GM23338 (cell line): ENCODE measurements at regions not wholly inside any gene's neighbourhood (a gene's known extent, or its start where the extent isn't known, plus 50 kb on each side); places are given as distances from the start of the nearest gene placed in this dataset.

Experiments used
- CREB1 ChIP-seq: fragments of 250-450 bp; sonication (Bioruptor Pico); IDR thresholded peaks from 2 replicates; pipeline ENCODE4 v1.5.0; 2020; ENCODE audit warnings: low read depth, mild to moderate bottlenecking, moderate library complexity
- CTCF ChIP-seq, 2 experiments: fragments of 200-600 bp in 1 of 2; sonication (generic) in 1 of 2; conservative IDR thresholded peaks; 2 replicates each; pipeline versions ENCODE4 v1.5.1 to v1.6.1; 2016 to 2017; ENCODE audit warnings: antibody characterized with exemption in 2 of 2, low read depth in 2 of 2, mild to moderate bottlenecking in 2 of 2, moderate library complexity in 1 of 2
- EZH2 ChIP-seq: fragments of 200-600 bp; sonication (generic); IDR thresholded peaks from one replicate; pipeline ENCODE4 v1.8.0; 2017; ENCODE audit warnings: antibody characterized with exemption, mild to moderate bottlenecking, low read depth; ENCODE audit not compliant: unreplicated experiment
- EZH2phosphoT487 ChIP-seq: fragments of 200-600 bp; sonication (generic); IDR thresholded peaks from one replicate; pipeline ENCODE4 v1.8.1; 2018; ENCODE audit warnings: antibody characterized with exemption; ENCODE audit not compliant: unreplicated experiment
- JUNB ChIP-seq: IDR thresholded peaks from one replicate; pipeline ENCODE4 v1.6.1; 2016; ENCODE audit warnings: antibody characterized with exemption; ENCODE audit not compliant: unreplicated experiment
- NANOG ChIP-seq: IDR thresholded peaks from 2 replicates; pipeline ENCODE4 v1.6.1; 2016; ENCODE audit warnings: antibody characterized with exemption, borderline replicate concordance
- POLR2AphosphoS5 ChIP-seq: IDR thresholded peaks from 2 replicates; pipeline ENCODE4 v1.6.1; 2016; ENCODE audit warnings: antibody characterized with exemption, low read depth
- STAT1 ChIP-seq: IDR thresholded peaks from one replicate; pipeline ENCODE4 v1.6.1; 2016; ENCODE audit warnings: antibody characterized with exemption; ENCODE audit not compliant: unreplicated experiment
- ZNF114 ChIP-seq: fragments of 250-450 bp; sonication (Bioruptor Pico); IDR thresholded peaks from 2 replicates; pipeline ENCODE4 v1.5.0; 2020; ENCODE audit warnings: mild to moderate bottlenecking, moderate library complexity
- ZNF331 ChIP-seq: fragments of 250-450 bp; sonication (Bioruptor Pico); IDR thresholded peaks from 2 replicates; pipeline ENCODE4 v1.5.0; 2020; ENCODE audit warnings: low read depth, mild to moderate bottlenecking, moderate library complexity
- TF ChIP-seq, protein P1 (sequence below): IDR thresholded peaks from one replicate; pipeline ENCODE4 v1.6.1; 2018; ENCODE audit warnings: antibody characterized with exemption; ENCODE audit not compliant: unreplicated experiment
- TF ChIP-seq, protein P2 (sequence below): IDR thresholded peaks from 2 replicates; pipeline ENCODE4 v1.6.1; 2016; ENCODE audit warnings: antibody characterized with exemption
- TF ChIP-seq, protein P3 (sequence below): fragments of 250-450 bp; sonication (Bioruptor Pico); IDR thresholded peaks from 2 replicates; pipeline ENCODE4 v1.5.0; 2020; ENCODE audit warnings: mild to moderate bottlenecking, moderate library complexity

GRCh38 chrX:40488296-40488695 is 92.5 kb upstream of the ATP6AP2 start:
- no peak for TF ChIP-seq CTCF (conservative IDR thresholded peaks at IDR 0.05; ENCODE audit: low read depth in 2 of 2)
- TF ChIP-seq EZH2phosphoT487, result no peak
- no peak for TF ChIP-seq EZH2
- no peak for TF ChIP-seq ZNF331 (CRISPR knock-in tag)
- TF ChIP-seq POLR2AphosphoS5, result no peak
- no peak for TF ChIP-seq CREB1 (CRISPR knock-in tag)
- TF ChIP-seq, protein P1, sequence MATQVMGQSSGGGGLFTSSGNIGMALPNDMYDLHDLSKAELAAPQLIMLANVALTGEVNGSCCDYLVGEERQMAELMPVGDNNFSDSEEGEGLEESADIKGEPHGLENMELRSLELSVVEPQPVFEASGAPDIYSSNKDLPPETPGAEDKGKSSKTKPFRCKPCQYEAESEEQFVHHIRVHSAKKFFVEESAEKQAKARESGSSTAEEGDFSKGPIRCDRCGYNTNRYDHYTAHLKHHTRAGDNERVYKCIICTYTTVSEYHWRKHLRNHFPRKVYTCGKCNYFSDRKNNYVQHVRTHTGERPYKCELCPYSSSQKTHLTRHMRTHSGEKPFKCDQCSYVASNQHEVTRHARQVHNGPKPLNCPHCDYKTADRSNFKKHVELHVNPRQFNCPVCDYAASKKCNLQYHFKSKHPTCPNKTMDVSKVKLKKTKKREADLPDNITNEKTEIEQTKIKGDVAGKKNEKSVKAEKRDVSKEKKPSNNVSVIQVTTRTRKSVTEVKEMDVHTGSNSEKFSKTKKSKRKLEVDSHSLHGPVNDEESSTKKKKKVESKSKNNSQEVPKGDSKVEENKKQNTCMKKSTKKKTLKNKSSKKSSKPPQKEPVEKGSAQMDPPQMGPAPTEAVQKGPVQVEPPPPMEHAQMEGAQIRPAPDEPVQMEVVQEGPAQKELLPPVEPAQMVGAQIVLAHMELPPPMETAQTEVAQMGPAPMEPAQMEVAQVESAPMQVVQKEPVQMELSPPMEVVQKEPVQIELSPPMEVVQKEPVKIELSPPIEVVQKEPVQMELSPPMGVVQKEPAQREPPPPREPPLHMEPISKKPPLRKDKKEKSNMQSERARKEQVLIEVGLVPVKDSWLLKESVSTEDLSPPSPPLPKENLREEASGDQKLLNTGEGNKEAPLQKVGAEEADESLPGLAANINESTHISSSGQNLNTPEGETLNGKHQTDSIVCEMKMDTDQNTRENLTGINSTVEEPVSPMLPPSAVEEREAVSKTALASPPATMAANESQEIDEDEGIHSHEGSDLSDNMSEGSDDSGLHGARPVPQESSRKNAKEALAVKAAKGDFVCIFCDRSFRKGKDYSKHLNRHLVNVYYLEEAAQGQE, result no peak
- TF ChIP-seq, protein P2, sequence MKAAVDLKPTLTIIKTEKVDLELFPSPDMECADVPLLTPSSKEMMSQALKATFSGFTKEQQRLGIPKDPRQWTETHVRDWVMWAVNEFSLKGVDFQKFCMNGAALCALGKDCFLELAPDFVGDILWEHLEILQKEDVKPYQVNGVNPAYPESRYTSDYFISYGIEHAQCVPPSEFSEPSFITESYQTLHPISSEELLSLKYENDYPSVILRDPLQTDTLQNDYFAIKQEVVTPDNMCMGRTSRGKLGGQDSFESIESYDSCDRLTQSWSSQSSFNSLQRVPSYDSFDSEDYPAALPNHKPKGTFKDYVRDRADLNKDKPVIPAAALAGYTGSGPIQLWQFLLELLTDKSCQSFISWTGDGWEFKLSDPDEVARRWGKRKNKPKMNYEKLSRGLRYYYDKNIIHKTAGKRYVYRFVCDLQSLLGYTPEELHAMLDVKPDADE, result no peak
- TF ChIP-seq JUNB, result no peak
- TF ChIP-seq, protein P3, sequence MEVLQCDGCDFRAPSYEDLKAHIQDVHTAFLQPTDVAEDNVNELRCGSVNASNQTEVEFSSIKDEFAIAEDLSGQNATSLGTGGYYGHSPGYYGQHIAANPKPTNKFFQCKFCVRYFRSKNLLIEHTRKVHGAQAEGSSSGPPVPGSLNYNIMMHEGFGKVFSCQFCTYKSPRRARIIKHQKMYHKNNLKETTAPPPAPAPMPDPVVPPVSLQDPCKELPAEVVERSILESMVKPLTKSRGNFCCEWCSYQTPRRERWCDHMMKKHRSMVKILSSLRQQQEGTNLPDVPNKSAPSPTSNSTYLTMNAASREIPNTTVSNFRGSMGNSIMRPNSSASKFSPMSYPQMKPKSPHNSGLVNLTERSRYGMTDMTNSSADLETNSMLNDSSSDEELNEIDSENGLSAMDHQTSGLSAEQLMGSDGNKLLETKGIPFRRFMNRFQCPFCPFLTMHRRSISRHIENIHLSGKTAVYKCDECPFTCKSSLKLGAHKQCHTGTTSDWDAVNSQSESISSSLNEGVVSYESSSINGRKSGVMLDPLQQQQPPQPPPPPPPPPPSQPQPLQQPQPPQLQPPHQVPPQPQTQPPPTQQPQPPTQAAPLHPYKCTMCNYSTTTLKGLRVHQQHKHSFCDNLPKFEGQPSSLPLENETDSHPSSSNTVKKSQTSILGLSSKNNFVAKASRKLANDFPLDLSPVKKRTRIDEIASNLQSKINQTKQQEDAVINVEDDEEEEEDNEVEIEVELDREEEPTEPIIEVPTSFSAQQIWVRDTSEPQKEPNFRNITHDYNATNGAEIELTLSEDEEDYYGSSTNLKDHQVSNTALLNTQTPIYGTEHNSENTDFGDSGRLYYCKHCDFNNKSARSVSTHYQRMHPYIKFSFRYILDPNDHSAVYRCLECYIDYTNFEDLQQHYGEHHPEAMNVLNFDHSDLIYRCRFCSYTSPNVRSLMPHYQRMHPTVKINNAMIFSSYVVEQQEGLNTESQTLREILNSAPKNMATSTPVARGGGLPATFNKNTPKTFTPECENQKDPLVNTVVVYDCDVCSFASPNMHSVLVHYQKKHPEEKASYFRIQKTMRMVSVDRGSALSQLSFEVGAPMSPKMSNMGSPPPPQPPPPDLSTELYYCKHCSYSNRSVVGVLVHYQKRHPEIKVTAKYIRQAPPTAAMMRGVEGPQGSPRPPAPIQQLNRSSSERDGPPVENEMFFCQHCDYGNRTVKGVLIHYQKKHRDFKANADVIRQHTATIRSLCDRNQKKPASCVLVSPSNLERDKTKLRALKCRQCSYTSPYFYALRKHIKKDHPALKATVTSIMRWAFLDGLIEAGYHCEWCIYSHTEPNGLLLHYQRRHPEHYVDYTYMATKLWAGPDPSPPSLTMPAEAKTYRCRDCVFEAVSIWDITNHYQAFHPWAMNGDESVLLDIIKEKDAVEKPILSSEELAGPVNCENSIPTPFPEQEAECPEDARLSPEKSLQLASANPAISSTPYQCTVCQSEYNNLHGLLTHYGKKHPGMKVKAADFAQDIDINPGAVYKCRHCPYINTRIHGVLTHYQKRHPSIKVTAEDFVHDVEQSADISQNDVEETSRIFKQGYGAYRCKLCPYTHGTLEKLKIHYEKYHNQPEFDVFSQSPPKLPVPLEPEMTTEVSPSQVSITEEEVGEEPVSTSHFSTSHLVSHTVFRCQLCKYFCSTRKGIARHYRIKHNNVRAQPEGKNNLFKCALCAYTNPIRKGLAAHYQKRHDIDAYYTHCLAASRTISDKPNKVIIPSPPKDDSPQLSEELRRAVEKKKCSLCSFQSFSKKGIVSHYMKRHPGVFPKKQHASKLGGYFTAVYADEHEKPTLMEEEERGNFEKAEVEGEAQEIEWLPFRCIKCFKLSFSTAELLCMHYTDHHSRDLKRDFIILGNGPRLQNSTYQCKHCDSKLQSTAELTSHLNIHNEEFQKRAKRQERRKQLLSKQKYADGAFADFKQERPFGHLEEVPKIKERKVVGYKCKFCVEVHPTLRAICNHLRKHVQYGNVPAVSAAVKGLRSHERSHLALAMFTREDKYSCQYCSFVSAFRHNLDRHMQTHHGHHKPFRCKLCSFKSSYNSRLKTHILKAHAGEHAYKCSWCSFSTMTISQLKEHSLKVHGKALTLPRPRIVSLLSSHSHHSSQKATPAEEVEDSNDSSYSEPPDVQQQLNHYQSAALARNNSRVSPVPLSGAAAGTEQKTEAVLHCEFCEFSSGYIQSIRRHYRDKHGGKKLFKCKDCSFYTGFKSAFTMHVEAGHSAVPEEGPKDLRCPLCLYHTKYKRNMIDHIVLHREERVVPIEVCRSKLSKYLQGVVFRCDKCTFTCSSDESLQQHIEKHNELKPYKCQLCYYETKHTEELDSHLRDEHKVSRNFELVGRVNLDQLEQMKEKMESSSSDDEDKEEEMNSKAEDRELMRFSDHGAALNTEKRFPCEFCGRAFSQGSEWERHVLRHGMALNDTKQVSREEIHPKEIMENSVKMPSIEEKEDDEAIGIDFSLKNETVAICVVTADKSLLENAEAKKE (CRISPR knock-in tag), result no peak
- no peak for TF ChIP-seq ZNF114 (CRISPR knock-in tag)
- TF ChIP-seq NANOG, result no peak
- no peak for TF ChIP-seq STAT1
